C1 segment of cervical spinal cord (tissue), 14 donors: ENCODE measurements at regions not wholly inside any gene's neighbourhood (a gene's known extent, or its start where the extent isn't known, plus 50 kb on each side); places are given as distances from the start of the nearest gene placed in this dataset.

Experiments used
- DNase-seq, 14 donors: peaks; one replicate each; lab custom pipeline; 2025; lab: John Stamatoyannopoulos, UW

- no peak for DNase-seq
Observed at GRCh38 chr3:148020861-148021260, 611.7 kb downstream of the ZIC1 start.

DNA sequence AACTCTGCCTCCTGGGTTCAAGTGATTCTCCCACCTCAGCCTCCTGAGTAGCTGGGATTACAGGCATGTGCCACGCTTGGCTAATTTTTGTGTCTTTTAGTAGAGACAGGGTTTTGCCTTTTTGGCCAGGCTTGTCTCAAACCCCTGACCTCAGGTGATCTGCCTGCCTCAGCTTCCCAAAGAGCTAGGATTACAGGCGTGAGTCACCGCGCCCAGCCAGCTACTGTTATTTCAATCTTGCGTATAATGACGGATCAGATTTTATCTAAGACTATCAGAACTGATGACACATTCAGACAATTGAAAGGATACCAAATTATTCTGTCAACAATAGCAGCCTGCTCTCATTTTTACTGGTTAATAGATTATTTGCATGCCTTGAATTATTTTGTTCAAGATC, 612.2 kb downstream of the ZIC1 start:
- DNase-seq = no peak

DNA sequence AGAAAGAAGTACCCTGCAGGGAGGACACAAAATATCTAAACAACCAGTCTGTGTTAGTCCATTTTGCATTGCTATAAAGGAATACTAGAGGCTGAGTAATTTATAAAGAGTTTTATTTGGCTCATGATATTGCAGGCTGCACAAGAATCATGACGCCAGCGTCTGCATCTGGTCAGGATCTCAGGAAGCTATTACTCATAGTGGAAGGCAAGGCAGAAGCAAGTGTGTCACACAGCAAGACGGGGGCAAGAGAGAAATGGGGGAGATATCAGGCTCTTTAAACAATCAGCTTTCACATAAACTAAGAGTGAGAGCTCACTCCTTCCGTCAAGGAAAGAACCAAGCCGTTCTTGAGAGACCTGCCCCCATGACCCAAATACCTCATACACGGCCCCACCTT, 614.8 kb downstream of the ZIC1 start:
- no peak for DNase-seq

- DNase-seq = no peak
Observed at GRCh38 chr3:148026009-148026588, 616.9 kb downstream of the ZIC1 start.

GRCh38 chr3:148030975-148031374, 621.8 kb downstream of the ZIC1 start:
- DNase-seq = no peak

GRCh38 chr3:148034353-148034752, 625.2 kb downstream of the ZIC1 start:
- no peak for DNase-seq

DNA sequence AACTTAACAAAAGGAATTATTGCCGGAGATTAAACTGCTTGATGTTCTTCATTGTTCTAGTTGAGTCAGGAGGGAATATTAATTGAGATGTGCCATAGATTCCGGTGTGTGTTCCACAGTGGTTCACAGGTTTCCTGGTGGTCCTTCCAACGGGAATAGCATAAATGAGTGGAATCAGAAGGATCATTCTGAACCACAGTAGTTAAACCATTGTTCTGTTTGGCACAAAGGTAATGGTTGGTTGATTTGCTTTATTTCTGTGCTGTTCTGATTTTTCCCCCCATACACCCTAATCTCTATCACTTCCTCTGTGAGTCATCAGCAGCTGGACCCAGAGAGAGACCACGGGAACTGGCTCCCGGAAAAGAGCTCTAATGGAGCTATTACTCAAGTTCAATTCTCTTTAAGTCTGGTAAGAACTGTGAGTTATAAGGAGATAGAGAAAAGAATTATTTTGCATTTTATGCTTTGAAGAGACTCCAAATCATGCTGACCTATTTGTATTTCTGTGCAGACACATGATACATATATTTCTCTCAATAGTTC, 627.2 kb downstream of the ZIC1 start:
- peak in 1 of 14 donors; percentile 1 for DNase-seq

DNA sequence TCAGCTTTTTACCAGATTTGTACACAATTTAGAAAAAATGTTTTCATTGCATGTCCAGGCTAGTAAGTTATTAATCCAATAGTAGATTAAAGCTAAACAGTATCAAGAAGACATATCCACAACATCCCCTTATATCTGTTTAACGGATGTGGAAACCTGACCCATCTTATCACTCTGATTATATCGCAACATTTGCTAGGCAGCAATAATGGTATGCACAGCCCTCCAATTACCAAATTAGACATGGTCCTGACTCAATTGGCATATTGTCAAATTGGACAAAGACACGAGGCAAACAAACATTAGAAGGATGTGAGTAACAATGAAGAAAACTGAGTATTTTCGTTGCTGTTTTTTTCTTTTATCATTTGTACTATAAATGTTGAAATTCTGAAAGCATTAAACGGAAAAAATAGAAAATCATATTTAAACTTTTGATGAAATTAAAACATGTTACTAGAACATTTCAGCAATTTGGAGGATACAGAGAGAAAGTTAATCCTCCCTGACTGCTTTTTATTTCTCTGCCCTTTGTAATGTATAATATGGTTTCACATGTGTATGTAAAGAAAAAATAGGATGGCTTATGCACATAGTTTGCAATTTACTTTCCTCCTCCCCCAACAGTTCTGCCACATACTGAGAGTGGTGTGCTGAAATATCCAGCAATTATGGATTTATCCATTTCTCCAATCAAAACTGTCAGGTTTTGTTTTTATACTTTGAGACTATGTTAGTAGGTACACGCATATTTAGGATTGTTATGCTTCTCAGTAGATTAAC, 633.7 kb downstream of the ZIC1 start:
- DNase-seq = no peak

- DNase-seq = no peak
Observed at GRCh38 chr3:148044151-148044550, 635.0 kb downstream of the ZIC1 start.

DNA sequence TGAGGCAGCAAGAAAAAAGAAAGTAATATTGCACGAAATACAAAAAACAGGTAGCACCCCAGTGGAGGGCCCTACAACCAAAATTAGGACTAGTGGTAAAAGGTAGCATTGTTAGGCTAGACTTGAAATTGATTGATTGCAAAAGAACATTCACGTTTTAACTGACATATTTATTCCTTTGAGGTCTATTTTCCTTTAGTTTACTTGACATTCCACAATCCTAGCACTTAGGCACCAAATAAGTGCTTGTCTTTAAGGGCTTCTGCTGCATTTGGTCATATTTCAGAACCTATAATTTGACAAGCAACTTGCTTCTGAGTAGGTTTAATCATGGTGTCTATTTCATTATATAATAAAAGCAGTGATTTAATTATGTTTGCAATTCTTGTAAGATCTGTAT, 642.7 kb upstream of the AGTR1 start:
- no peak for DNase-seq

GRCh38 chr3:148062590-148062989, 635.1 kb upstream of the AGTR1 start:
- no peak for DNase-seq

- no peak for DNase-seq
Observed at GRCh38 chr3:148066802-148067201, 630.9 kb upstream of the AGTR1 start.

GRCh38 chr3:148068466-148068865, 629.2 kb upstream of the AGTR1 start:
- no peak for DNase-seq

- DNase-seq = no peak
Observed at GRCh38 chr3:148070041-148070440, 627.7 kb upstream of the AGTR1 start.

DNA sequence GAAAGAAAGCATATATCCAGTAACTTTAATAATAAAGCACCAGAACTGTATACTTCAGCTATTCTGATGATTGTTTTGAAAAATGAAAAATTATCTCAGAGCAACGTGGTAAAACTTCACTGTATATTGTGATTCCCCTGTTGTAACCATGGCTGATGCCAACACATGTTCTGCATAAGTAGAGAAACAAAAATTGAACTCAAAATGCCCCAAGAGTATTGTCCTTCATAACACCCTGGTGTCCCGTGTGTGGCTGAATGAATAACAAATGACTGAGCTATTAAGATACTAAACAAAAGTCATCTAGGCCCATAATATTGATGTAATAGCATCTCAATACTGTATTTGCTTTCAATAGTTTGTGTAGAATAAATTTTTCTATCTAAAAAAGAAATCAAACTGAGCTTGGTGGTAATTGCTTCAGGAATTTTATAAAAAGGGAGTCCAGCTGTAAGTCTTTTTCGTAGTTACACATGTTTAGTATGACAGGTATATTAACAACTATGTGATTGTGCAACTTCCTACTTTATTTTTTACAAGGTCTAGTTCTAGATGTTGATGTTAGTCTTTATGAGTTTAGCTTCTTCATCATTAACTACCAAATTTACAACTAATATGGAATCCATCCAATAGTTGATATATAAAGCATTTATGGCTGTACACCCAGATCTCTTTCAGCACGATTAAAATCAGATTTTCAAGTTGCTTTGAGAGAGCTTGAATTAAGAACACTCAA, 623.8 kb upstream of the AGTR1 start:
- DNase-seq = no peak

DNA sequence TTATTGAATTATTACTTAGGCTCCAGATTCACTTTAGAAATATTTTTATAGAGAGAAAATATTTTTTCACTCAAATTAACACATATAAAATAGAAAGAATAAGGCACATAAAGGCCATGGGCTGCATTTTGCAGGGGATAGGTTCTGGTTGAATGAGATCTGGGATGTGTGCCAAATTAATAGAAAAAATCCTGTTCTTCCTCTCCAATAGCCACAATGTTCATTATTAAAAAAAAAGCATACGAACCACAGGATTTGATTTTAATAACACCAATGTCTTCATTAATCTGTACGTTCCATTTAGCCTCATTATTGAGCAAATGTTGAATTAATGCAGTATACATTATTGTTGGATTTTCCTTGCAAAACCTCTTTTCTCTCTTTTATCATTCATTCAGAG, 622.8 kb upstream of the AGTR1 start:
- no peak for DNase-seq

GRCh38 chr3:148075771-148076716, 621.7 kb upstream of the AGTR1 start:
- DNase-seq = peak in 3 of 14 donors; percentile 1 to 86 (median 17)

GRCh38 chr3:148077318-148077923, 620.3 kb upstream of the AGTR1 start:
- DNase-seq = no peak

- DNase-seq = no peak
Observed at GRCh38 chr3:148077965-148078364, 619.7 kb upstream of the AGTR1 start.

- DNase-seq = no peak
Observed at GRCh38 chr3:148078658-148079057, 619.0 kb upstream of the AGTR1 start.

DNA sequence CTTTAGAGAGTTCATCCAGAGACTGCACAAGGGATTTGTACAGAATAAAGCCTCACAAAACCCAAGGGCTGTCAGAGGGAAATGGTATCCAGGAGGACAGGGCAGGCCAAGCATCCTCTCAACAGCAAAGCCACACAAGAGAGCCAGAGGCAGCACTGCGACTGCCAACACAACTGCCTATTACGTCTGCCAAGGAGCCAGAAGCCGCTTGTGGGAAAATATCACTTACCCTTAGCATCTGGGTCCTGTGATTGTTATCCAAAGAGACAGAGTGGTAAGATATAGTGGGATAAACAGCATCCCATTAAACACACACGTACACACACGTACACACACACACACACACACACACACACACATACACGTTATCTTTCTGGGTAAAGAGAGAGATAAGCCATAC, 618.3 kb upstream of the AGTR1 start:
- peak in 9 of 14 donors; percentile 26 to 55 (median 33) for DNase-seq
